Uterus (tissue), 2 donors: ENCODE measurements at regions not wholly inside any gene's neighbourhood (a gene's known extent, or its start where the extent isn't known, plus 50 kb on each side); places are given as distances from the start of the nearest gene placed in this dataset.

ENCODE experiments used
- CTCF ChIP-seq, 4 experiments: fragments of 200-600 bp in 2 of 4; fragments of 450-650 bp in 2 of 4; sonication (generic) in 2 of 4; IDR thresholded peaks; one replicate each; pipeline ENCODE4 v1.5.1; 2016 to 2019; ENCODE audit warnings: antibody characterized with exemption in 4 of 4, mild to moderate bottlenecking in 2 of 4, moderate library complexity in 1 of 4
- POLR2A ChIP-seq, 2 donors: fragments of 450-650 bp; IDR thresholded peaks; one replicate each; pipeline ENCODE4 v1.6.1; 2016; ENCODE audit warnings: antibody characterized with exemption in 2 of 2, mild to moderate bottlenecking in 1 of 2, moderate library complexity in 1 of 2

- TF ChIP-seq CTCF (IDR thresholded peaks at IDR 0.05): no peak
- TF ChIP-seq POLR2A (IDR thresholded peaks at IDR 0.05): no peak
Observed at GRCh38 chr10:125399289-125399688, 238.9 kb upstream of the CTBP2 start.
